ENCODE measurements at regions not wholly inside any gene's neighbourhood (a gene's known extent, or its start where the extent isn't known, plus 50 kb on each side); places are given as distances from the start of the nearest gene placed in this dataset.

DNA sequence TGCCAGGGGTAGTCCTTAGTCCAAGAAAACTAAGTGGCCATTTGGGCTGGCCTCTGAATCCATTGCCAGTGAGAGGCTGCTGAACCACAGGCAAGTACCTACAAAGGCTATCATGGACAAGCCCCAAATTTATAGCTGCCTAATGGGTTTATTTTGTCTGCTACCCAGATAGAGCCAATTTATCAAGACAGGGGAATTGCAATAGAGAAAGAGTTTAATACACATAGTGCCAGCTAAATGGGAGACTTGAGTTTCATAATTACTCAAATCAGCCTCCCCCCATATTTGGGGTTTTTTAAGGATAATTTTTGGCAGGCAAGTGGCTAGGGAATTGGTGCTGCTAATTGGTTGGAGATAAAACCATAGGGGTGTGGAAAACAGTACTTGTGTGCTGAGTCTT lies 73.1 kb upstream of the BMP2K start:
- DNase-seq (ENCODE audit: low read depth, low spot score) (no peak), FAIRE-seq (no peak)
- H3K27ac ChIP-seq (ENCODE audit: insufficient read depth, low read depth, low read length) = no peak overlapping the region

GRCh38 chr4:78704317-78704716 lies 71.8 kb upstream of the BMP2K start:
- no peaks in the 10 kb centered on the region for H4K20me1 ChIP-seq (replicated peaks; ENCODE audit: control insufficient read depth, extremely low read depth, insufficient read depth, low read length)
- no peak overlapping the region for H3K4me3 ChIP-seq (replicated peaks in 1 of 3; ENCODE audit: insufficient read depth in 1 of 3, low read depth in 1 of 3, low read length in 3 of 3)
- no peaks in the 10 kb centered on the region for H3K9me1 ChIP-seq (replicated peaks; ENCODE audit: control insufficient read depth, extremely low read depth, insufficient read depth, low read length)
- no peaks in the 10 kb centered on the region for H3K9me3 ChIP-seq (replicated peaks; ENCODE audit: control insufficient read depth, insufficient read depth, low read length)
- H3K27ac ChIP-seq (ENCODE audit: insufficient read depth, low read depth, low read length) = no peak overlapping the region
- H3K4me2 ChIP-seq (ENCODE audit: insufficient read depth, low read length) = no peak overlapping the region
- TF ChIP-seq GATA2 (IDR thresholded peaks at IDR 0.05; ENCODE audit: insufficient read depth, insufficient read length, low read depth, low read length) (no peak), POLR2AphosphoS5 (IDR thresholded peaks at IDR 0.05; ENCODE audit: insufficient read depth, low read depth, low read length) (no peak), CTCF (IDR thresholded peaks at IDR 0.05; ENCODE audit: extremely low read depth in 1 of 2, insufficient read depth in 1 of 2, low read depth in 1 of 2, low read length in 2 of 2) (no peak)
- H3K79me2 ChIP-seq (ENCODE audit: control insufficient read depth, insufficient read depth, low read length) = no peaks in the 10 kb centered on the region
- intact Hi-C loops (cut with micrococcal nuclease) = no loop called here
- dilution Hi-C loops (cut with MboI; ENCODE audit: extremely low pct_ligation_motif_present, low sequenced_read_pairs) = no loop called here
- no peaks in the 10 kb centered on the region for H3K27me3 ChIP-seq (ENCODE audit: control insufficient read depth in 2 of 2, insufficient read depth in 2 of 2, low read length in 2 of 2)
- ChIA-PET CTCF (interaction anchor here (0.9 to 1.1 kb wide), 2 partner anchors 9 to 52 kb away, joined by 3 read pairs; no protein-coding TSS in a partner anchor), POLR2A (no interaction called here)
- H2AFZ ChIP-seq (ENCODE audit: low read depth, low read length) = no peak overlapping the region
- H3K9ac ChIP-seq (replicated peaks; ENCODE audit: extremely low read depth, insufficient read depth, low read length) = no peak overlapping the region
- no peaks in the 10 kb centered on the region for H3K36me3 ChIP-seq (ENCODE audit: control insufficient read depth in 2 of 2, extremely low read depth in 1 of 2, insufficient read depth in 2 of 2, low read length in 2 of 2)
- no peak for FAIRE-seq
- BruUV-seq (replicated peaks) = no TSS peak
- no peak for DNase-seq (ENCODE audit: low read depth, low spot score)
- H3K4me1 ChIP-seq (ENCODE audit: control insufficient read depth, extremely low read depth, insufficient read depth, low read length) = no peaks in the 10 kb centered on the region

More for the DNA sequence above, 73.1 kb upstream of the BMP2K start:
- ChIA-PET POLR2A (no interaction called here), CTCF (no interaction called here)
- no peak overlapping the region for H3K9ac ChIP-seq (replicated peaks; ENCODE audit: extremely low read depth, insufficient read depth, low read length)
- intact Hi-C loops (cut with micrococcal nuclease) (no loop called here), dilution Hi-C loops (cut with MboI; ENCODE audit: extremely low pct_ligation_motif_present, low sequenced_read_pairs) (no loop called here)
- no peaks in the 10 kb centered on the region for H3K36me3 ChIP-seq (ENCODE audit: control insufficient read depth in 2 of 2, extremely low read depth in 1 of 2, insufficient read depth in 2 of 2, low read length in 2 of 2)
- no peaks in the 10 kb centered on the region for H4K20me1 ChIP-seq (replicated peaks; ENCODE audit: control insufficient read depth, extremely low read depth, insufficient read depth, low read length)
- no TSS peak for BruUV-seq (replicated peaks)
- H3K4me1 ChIP-seq (ENCODE audit: control insufficient read depth, extremely low read depth, insufficient read depth, low read length) = no peaks in the 10 kb centered on the region
- H3K27me3 ChIP-seq (ENCODE audit: control insufficient read depth in 2 of 2, insufficient read depth in 2 of 2, low read length in 2 of 2) = no peaks in the 10 kb centered on the region
- no peaks in the 10 kb centered on the region for H3K9me3 ChIP-seq (replicated peaks; ENCODE audit: control insufficient read depth, insufficient read depth, low read length)
- H3K4me3 ChIP-seq (replicated peaks in 1 of 3; ENCODE audit: insufficient read depth in 1 of 3, low read depth in 1 of 3, low read length in 3 of 3) = no peak overlapping the region
- no peak overlapping the region for H3K4me2 ChIP-seq (ENCODE audit: insufficient read depth, low read length)
- H3K9me1 ChIP-seq (replicated peaks; ENCODE audit: control insufficient read depth, extremely low read depth, insufficient read depth, low read length) = no peaks in the 10 kb centered on the region
- no peak overlapping the region for H2AFZ ChIP-seq (ENCODE audit: low read depth, low read length)
- no peak for TF ChIP-seq POLR2A (IDR thresholded peaks at IDR 0.05; ENCODE audit: low read depth, low read length)
- no peak for TF ChIP-seq MYC (IDR thresholded peaks at IDR 0.05; ENCODE audit: low read depth, low read length)
- no peak for TF ChIP-seq MAX (IDR thresholded peaks at IDR 0.05; ENCODE audit: insufficient read depth, insufficient read length)
- TF ChIP-seq JUN (IDR thresholded peaks at IDR 0.05; ENCODE audit: borderline replicate concordance, insufficient read depth, insufficient read length, low read depth) = no peak
- TF ChIP-seq GATA2 (IDR thresholded peaks at IDR 0.05; ENCODE audit: insufficient read depth, insufficient read length, low read depth, low read length) = no peak
- H3K79me2 ChIP-seq (ENCODE audit: control insufficient read depth, insufficient read depth, low read length) = no peaks in the 10 kb centered on the region

Data from endothelial cell of umbilical vein (primary cell).